ENCODE measurements at regions not wholly inside any gene's neighbourhood (a gene's known extent, or its start where the extent isn't known, plus 50 kb on each side); places are given as distances from the start of the nearest gene placed in this dataset.
A peak's percentile ranks its signal among the peaks of the same experiment; 100 is the strongest.

DNA sequence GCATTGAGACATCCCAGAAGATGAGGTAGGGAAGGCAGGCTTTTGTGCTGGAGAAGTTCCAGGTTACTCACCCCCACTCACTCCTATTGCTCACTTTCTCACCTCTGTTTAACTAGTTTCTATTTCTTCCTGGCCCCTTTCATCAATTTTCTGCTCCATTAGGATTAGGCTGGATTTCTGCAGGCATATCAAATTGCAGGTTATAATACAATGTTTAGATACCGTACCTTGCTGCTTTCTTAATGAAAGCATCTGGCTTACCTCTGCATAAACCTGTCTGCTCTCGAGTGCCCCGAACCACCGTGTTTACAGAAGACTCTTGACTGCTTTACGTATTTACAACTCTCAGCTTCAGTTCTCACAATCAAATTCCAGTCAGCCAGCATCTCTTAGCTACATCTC is 173.7 kb downstream of the ADAMTS15 start:
- H3K36me3 ChIP-seq, result no peaks in the 10 kb centered on the region
- no peak overlapping the region for H3K4me3 ChIP-seq
- no peaks in the 10 kb centered on the region for H3K4me1 ChIP-seq
- intact Hi-C loops (cut with DNase I), result no loop called here
- no peaks in the 10 kb centered on the region for H3K27me3 ChIP-seq
- peaks cover 0 to 2% of the 10 kb centered on the region in 2 donors for H3K9me3 ChIP-seq
- peak; percentile 71 for ATAC-seq
- no peak overlapping the region for H3K27ac ChIP-seq
- TF ChIP-seq, protein P1, sequence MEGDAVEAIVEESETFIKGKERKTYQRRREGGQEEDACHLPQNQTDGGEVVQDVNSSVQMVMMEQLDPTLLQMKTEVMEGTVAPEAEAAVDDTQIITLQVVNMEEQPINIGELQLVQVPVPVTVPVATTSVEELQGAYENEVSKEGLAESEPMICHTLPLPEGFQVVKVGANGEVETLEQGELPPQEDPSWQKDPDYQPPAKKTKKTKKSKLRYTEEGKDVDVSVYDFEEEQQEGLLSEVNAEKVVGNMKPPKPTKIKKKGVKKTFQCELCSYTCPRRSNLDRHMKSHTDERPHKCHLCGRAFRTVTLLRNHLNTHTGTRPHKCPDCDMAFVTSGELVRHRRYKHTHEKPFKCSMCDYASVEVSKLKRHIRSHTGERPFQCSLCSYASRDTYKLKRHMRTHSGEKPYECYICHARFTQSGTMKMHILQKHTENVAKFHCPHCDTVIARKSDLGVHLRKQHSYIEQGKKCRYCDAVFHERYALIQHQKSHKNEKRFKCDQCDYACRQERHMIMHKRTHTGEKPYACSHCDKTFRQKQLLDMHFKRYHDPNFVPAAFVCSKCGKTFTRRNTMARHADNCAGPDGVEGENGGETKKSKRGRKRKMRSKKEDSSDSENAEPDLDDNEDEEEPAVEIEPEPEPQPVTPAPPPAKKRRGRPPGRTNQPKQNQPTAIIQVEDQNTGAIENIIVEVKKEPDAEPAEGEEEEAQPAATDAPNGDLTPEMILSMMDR (IDR thresholded peaks at IDR 0.05), result no peak
- DNase-seq, result no peak

DNA sequence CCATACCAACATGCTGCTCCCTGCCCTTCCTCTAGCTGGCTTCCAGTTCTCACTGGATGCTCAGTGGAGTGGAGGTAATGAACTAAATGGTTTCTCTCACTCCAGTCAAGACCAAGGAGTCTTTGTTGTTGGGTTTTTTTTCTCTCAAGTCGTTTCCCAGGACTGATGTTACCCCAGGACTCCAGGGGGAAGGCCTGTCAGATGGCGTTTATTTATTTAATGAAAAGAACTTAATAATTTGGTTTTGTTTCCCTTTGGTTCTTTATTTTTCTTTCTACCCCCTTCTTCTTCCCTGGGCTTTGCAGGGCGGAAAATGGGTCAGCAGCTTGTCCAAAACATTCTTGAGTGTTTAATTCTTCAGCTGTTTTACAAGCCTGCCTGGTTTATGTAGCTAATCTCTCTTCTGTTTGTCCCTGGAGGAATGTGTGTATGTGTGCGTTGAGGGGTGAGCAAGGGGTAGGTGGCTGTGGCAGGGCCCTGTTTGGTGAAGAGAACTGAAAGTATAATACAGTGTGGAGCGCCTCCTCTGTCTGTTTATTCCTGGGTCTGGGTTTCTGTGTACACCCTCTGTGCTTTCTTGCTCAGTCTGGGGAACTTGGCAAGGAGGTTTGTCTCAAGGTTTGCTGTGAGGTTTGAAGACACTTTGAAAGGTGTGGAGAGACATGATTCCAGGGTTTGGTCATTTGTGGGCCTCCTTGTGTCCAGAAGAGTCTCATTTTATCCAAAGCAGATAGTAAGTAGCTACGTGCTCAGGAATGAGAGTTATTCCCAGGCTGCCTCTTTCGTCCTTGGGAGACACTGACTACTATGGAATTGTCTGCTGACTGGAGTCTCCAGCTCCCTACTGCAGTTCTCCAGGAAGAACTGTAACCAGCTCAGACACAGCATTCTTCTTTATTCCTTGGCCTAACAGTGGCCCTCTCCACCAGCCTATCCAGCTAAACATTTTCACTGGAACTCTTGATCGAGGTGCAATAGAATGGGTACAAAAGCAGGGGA is 175.5 kb downstream of the ADAMTS15 start:
- intact Hi-C loops (cut with DNase I), result no loop called here
- Histone ChIP-seq H3K36me3 (no peaks in the 10 kb centered on the region), H3K4me3 (no peak overlapping the region), H3K9me3 (no peaks in the 10 kb centered on the region), H3K27ac (no peak overlapping the region), H3K27me3 (no peaks in the 10 kb centered on the region), H3K4me1 (no peaks in the 10 kb centered on the region)
- TF ChIP-seq, protein P1 (IDR thresholded peaks at IDR 0.05), result no peak
- DNase-seq, result no peak
- ATAC-seq, result peak; percentile 21

DNA sequence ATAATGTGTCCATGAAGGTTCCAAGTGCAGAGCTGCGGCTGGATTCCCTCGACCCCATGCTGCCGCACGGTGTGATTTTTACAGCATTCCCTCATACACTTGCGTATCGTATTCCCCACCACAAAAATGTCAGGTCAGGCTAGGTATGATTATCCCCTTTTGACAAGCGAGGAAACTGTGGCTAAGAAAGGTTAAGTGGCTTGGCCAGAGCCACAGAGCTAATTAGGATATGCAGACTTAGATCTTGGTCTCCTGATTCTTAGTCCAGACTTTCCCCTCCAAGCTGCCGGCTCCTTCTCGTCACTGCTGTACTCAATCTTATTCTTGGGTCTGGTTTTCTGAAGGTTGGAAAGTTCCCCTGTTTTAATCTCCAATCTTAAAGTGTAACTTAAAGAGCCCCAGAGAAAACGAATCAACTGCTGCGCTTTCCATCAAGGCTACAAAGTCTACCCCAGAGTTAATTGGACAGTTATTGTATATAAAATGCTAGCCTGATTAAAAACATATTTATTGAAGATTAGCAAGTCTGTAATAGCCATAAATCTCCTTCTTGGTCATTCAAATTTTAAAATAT is 176.6 kb downstream of the ADAMTS15 start:
- no peak for DNase-seq
- TF ChIP-seq, protein P1 (IDR thresholded peaks at IDR 0.05), result no peak
- no peak overlapping the region for H3K4me3 ChIP-seq
- H3K27ac ChIP-seq, result no peak overlapping the region
- intact Hi-C loops (cut with DNase I), result no loop called here
- no peaks in the 10 kb centered on the region for H3K4me1 ChIP-seq
- H3K36me3 ChIP-seq, result no peaks in the 10 kb centered on the region
- no peaks in the 10 kb centered on the region for H3K27me3 ChIP-seq
- no peaks in the 10 kb centered on the region for H3K9me3 ChIP-seq
- ATAC-seq, result no peak

DNA sequence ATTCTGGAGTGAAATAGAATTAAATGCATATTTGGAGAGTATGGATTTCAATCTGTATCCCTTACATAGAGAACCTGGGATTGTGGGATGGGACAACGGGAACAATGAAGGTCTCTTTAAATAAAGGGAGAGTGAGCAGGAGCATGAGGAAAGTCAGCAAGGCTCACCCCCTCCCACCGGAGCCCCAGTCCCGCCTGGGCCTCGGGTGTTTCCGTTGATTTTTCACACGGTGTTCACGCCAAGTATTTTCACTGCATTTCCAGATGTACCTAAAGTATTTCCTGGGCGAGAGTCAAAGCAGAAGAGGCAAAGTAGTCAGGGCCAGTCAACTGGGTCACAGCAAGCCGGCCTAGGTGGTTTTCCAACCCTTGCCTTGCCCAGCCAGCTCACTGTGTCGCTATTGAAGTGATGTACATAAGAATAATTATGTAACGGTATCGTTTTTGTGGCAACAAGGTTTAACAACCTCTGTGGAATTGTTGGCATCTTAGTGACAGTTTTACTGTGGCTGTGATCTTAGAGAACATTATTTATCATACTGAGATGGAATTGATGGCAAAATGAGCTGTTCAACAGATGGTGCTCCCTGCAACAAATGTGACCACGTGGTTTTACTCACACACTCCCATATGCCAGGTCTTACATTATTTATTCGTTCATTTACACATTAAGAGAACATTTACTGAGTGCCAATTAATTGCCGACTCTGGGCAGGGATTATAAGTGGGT is 177.3 kb downstream of the ADAMTS15 start:
- no peak for DNase-seq
- Histone ChIP-seq H3K27ac (no peak overlapping the region), H3K27me3 (no peaks in the 10 kb centered on the region), H3K4me3 (no peak overlapping the region), H3K36me3 (no peaks in the 10 kb centered on the region), H3K9me3 (no peaks in the 10 kb centered on the region), H3K4me1 (no peaks in the 10 kb centered on the region)
- ATAC-seq, result no peak
- intact Hi-C loops (cut with DNase I), result no loop called here
- TF ChIP-seq, protein P1 (IDR thresholded peaks at IDR 0.05), result no peak

DNA sequence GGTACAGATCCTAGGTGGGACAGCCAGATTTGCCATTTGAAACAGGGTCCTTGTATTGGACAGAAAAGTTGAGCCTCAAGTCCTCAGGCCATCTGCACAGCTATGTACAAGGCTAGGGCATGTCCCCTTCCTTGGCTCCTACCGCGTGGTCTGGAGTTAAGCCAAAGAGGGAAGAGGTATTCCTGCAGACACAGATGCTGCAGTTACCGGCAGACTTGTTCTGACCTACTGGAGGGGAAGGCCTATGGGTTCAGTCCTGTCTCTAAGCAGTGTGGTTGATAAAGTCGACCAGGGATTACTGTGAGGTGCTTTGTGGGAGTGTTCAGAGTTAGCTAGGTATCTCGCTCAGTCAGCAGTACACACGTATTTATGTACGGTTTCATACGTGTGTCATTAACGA is 180.6 kb downstream of the ADAMTS15 start:
- H3K36me3 ChIP-seq, result no peaks in the 10 kb centered on the region
- no peaks in the 10 kb centered on the region for H3K27me3 ChIP-seq
- ATAC-seq (no peak), DNase-seq (no peak)
- H3K9me3 ChIP-seq, result no peaks in the 10 kb centered on the region
- no peaks in the 10 kb centered on the region for H3K4me1 ChIP-seq
- no peak overlapping the region for H3K4me3 ChIP-seq
- intact Hi-C loops (cut with DNase I), result no loop called here
- H3K27ac ChIP-seq, result no peak overlapping the region
- TF ChIP-seq, protein P1 (IDR thresholded peaks at IDR 0.05), result no peak

Data from left lung (tissue), 4 donors.